NCI-H2196 (cell line): ENCODE measurements at regions not wholly inside any gene's neighbourhood (a gene's known extent, or its start where the extent isn't known, plus 50 kb on each side); places are given as distances from the start of the nearest gene placed in this dataset.

Experiments
- DNase-seq: peaks from one replicate; lab custom pipeline; 2025; ENCODE audit not compliant: unreplicated experiment; lab: John Stamatoyannopoulos, UW

GRCh38 chr2:128436479-128437203 is 118.0 kb upstream of the HS6ST1 start:
- DNase-seq: no peak

GRCh38 chr2:128437204-128437565 is 118.5 kb upstream of the HS6ST1 start:
- DNase-seq: no peak

GRCh38 chr2:128438091-128438490 is 119.4 kb upstream of the HS6ST1 start:
- no peak for DNase-seq

- no peak for DNase-seq
Measured at GRCh38 chr2:128438586-128438985, 119.9 kb upstream of the HS6ST1 start.

- DNase-seq: no peak
Measured at GRCh38 chr2:128439031-128439790, 120.5 kb upstream of the HS6ST1 start.

GRCh38 chr2:128439791-128440665 is 121.4 kb upstream of the HS6ST1 start:
- no peak for DNase-seq

- DNase-seq: no peak
Measured at GRCh38 chr2:128440666-128441340, 122.1 kb upstream of the HS6ST1 start.

GRCh38 chr2:128441341-128442052 is 122.8 kb upstream of the HS6ST1 start:
- no peak for DNase-seq

- no peak for DNase-seq
Measured at GRCh38 chr2:128442053-128442751, 123.5 kb upstream of the HS6ST1 start.

GRCh38 chr2:128442891-128443302 is 124.2 kb upstream of the HS6ST1 start:
- DNase-seq: no peak

GRCh38 chr2:128444121-128444771 is 125.6 kb upstream of the HS6ST1 start:
- DNase-seq: no peak

GRCh38 chr2:128444816-128445522 is 126.3 kb upstream of the HS6ST1 start:
- no peak for DNase-seq

- no peak for DNase-seq
Measured at GRCh38 chr2:128445523-128445900, 126.8 kb upstream of the HS6ST1 start.

GRCh38 chr2:128446049-128446873 is 127.6 kb upstream of the HS6ST1 start:
- no peak for DNase-seq

- no peak for DNase-seq
Measured at GRCh38 chr2:128446874-128447537, 128.3 kb upstream of the HS6ST1 start.

GRCh38 chr2:128447538-128447995 is 128.9 kb upstream of the HS6ST1 start:
- DNase-seq: no peak
